Stimulated activated CD4-positive, alpha-beta T cell treated with anti-CD3 and anti-CD28 coated beads, Interleukin-4, amount 100 ng/mL, for 24 hours (primary cell): ENCODE measurements at regions not wholly inside any gene's neighbourhood (a gene's known extent, or its start where the extent isn't known, plus 50 kb on each side); places are given as distances from the start of the nearest gene placed in this dataset.
"Not testable (repeated sequence)": the region's sequence is repeated elsewhere in the genome, so short reads cannot be mapped to it uniquely, and the experiment has no call there.

Source experiments
- DNase-seq: peaks from one replicate; pipeline ENCODE4 v3.0.0-alpha.2; 2020

- DNase-seq: not testable (repeated sequence)
Measured at GRCh38 chr6:154639196-154639595, 94.0 kb upstream of the SCAF8 start.

- DNase-seq: no peak
Measured at GRCh38 chr6:154648188-154648887, 84.9 kb upstream of the SCAF8 start.

- no peak for DNase-seq
Measured at GRCh38 chr6:154648888-154649205, 84.4 kb upstream of the SCAF8 start.

GRCh38 chr6:154649721-154650120 lies 83.5 kb upstream of the SCAF8 start:
- no peak for DNase-seq

- no peak for DNase-seq
Measured at GRCh38 chr6:154650351-154650750, 82.9 kb upstream of the SCAF8 start.

- DNase-seq: no peak
Measured at GRCh38 chr6:154651656-154652055, 81.6 kb upstream of the SCAF8 start.

GRCh38 chr6:154653385-154653784 lies 79.8 kb upstream of the SCAF8 start:
- no peak for DNase-seq

GRCh38 chr6:154653853-154654252 lies 79.4 kb upstream of the SCAF8 start:
- no peak for DNase-seq

- no peak for DNase-seq
Measured at GRCh38 chr6:154656660-154657059, 76.6 kb upstream of the SCAF8 start.

GRCh38 chr6:154661768-154662167 lies 71.4 kb upstream of the SCAF8 start:
- DNase-seq: no peak

- DNase-seq: no peak
Measured at GRCh38 chr6:154664287-154664686, 68.9 kb upstream of the SCAF8 start.

- DNase-seq: no peak
Measured at GRCh38 chr6:154668156-154668555, 65.1 kb upstream of the SCAF8 start.

GRCh38 chr6:154672086-154672485 lies 61.1 kb upstream of the SCAF8 start:
- no peak for DNase-seq

- DNase-seq: no peak
Measured at GRCh38 chr6:154673919-154674318, 59.3 kb upstream of the SCAF8 start.

- peak; percentile 93 for DNase-seq
Measured at GRCh38 chr6:154675602-154676088, 57.6 kb upstream of the SCAF8 start.

- no peak for DNase-seq
Measured at GRCh38 chr6:154682633-154683125, 50.5 kb upstream of the SCAF8 start.
